Activated naive CD8-positive, alpha-beta T cell (primary cell): ENCODE measurements at regions not wholly inside any gene's neighbourhood (a gene's known extent, or its start where the extent isn't known, plus 50 kb on each side); places are given as distances from the start of the nearest gene placed in this dataset.
"Not testable (repeated sequence)": the region's sequence is repeated elsewhere in the genome, so short reads cannot be mapped to it uniquely, and the experiment has no call there.

Experiments
- H3K27ac Mint-ChIP-seq: one replicate; pipeline ENCODE4 v1.8.0; 2021; ENCODE audit warnings: mixed read lengths
- H3K27me3 Mint-ChIP-seq: one replicate; pipeline ENCODE4 v1.8.0; 2021; ENCODE audit warnings: mixed read lengths
- H3K36me3 Mint-ChIP-seq: one replicate; pipeline ENCODE4 v1.8.0; 2021; ENCODE audit warnings: mixed read lengths
- H3K4me1 Mint-ChIP-seq: one replicate; pipeline ENCODE4 v1.8.0; 2021; ENCODE audit warnings: low read depth, mixed read lengths
- H3K4me3 Mint-ChIP-seq: one replicate; pipeline ENCODE4 v1.8.0; 2021; ENCODE audit warnings: mild to moderate bottlenecking, mixed read lengths
- H3K9me3 Mint-ChIP-seq: one replicate; pipeline ENCODE4 v1.8.0; 2021; ENCODE audit warnings: low read depth, mixed read lengths

DNA sequence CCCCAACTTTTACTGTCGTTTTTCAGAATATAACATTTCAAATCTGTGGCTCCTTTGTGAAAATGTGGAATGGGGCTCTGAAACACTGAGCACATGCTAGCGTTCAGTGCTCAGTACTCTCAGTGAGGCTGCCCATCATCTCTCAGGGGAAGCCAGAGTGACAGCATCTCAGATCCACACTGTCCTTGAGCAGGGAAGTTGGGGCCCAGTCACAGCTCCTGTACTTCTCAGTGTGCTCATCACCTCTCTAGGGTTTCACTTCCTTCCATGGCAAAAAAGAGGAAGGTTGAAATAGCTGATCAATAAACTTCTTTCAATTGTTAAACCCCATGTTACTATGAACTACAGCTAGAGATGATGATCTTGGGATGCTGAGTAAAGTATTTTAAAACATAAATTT is 565.9 kb upstream of the SPRY2 start:
- Mint-ChIP-seq H3K4me1 (no peaks in the 10 kb centered on the region), H3K36me3 (no peaks in the 10 kb centered on the region), H3K9me3 (no peaks in the 10 kb centered on the region), H3K4me3 (no peak overlapping the region), H3K27ac (no peak overlapping the region), H3K27me3 (no peaks in the 10 kb centered on the region)

DNA sequence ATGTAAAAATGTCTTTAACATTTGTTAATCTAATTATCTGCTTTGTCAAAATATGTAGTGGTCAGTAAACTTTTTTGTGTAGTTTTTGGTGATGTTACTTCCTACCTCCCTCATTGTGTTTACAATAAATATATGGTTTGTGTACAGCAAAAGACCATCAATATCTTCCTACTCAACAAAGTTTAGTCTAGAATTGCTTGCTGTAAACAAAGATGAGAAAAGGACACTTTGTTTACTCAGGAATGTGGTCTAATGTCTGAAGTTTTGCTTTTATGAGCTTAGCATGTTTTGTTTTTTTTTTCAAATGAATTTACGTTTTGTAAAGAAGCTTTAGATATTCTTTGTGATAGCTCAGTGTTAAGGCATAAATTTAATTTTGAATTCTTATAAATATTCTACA is 563.5 kb upstream of the SPRY2 start:
- Mint-ChIP-seq H3K9me3 (no peaks in the 10 kb centered on the region), H3K4me1 (no peaks in the 10 kb centered on the region), H3K27ac (no peak overlapping the region), H3K36me3 (no peaks in the 10 kb centered on the region), H3K4me3 (no peak overlapping the region), H3K27me3 (no peaks in the 10 kb centered on the region)

- no peaks in the 10 kb centered on the region for H3K36me3 Mint-ChIP-seq
- H3K27ac Mint-ChIP-seq: no peak overlapping the region
- H3K4me1 Mint-ChIP-seq: no peaks in the 10 kb centered on the region
- no peaks in the 10 kb centered on the region for H3K9me3 Mint-ChIP-seq
- H3K27me3 Mint-ChIP-seq: no peaks in the 10 kb centered on the region
- H3K4me3 Mint-ChIP-seq: no peak overlapping the region
Observed at GRCh38 chr13:80903911-80904310, 563.0 kb upstream of the SPRY2 start.

GRCh38 chr13:80901530-80901929 is 560.6 kb upstream of the SPRY2 start:
- Mint-ChIP-seq H3K27me3 (no peaks in the 10 kb centered on the region), H3K36me3 (no peaks in the 10 kb centered on the region), H3K27ac (no peak overlapping the region), H3K9me3 (no peaks in the 10 kb centered on the region), H3K4me1 (no peaks in the 10 kb centered on the region), H3K4me3 (no peak overlapping the region)

- H3K27me3 Mint-ChIP-seq: no peaks in the 10 kb centered on the region
- H3K4me3 Mint-ChIP-seq: no peak overlapping the region
- no peaks in the 10 kb centered on the region for H3K9me3 Mint-ChIP-seq
- H3K27ac Mint-ChIP-seq: no peak overlapping the region
- no peaks in the 10 kb centered on the region for H3K4me1 Mint-ChIP-seq
- no peaks in the 10 kb centered on the region for H3K36me3 Mint-ChIP-seq
Observed at GRCh38 chr13:80901111-80901510, 560.2 kb upstream of the SPRY2 start.

DNA sequence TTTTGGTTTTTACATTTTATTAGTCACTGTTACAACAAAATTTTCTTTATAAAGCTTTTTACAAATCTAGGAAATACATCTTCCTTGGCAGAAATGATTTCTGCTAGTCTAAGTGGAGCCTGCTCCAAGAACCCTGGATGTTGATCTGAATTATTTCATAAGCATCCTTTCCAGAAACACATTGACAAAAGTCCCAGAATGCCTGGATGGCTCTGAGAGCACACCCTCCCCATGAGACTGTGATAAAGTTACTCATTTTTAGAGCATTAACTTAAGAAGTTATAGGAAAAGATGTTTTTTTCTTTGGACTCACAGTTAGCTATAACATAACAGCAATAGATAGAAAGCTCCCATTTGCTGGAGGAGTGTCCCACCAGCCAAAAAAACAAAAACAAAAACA is 559.6 kb upstream of the SPRY2 start:
- no peak overlapping the region for H3K4me3 Mint-ChIP-seq
- no peaks in the 10 kb centered on the region for H3K36me3 Mint-ChIP-seq
- H3K27me3 Mint-ChIP-seq: no peaks in the 10 kb centered on the region
- H3K9me3 Mint-ChIP-seq: no peaks in the 10 kb centered on the region
- H3K27ac Mint-ChIP-seq: no peak overlapping the region
- H3K4me1 Mint-ChIP-seq: no peaks in the 10 kb centered on the region

GRCh38 chr13:80897641-80898040 is 556.7 kb upstream of the SPRY2 start:
- H3K4me3 Mint-ChIP-seq, H3K4me1 Mint-ChIP-seq, H3K36me3 Mint-ChIP-seq, H3K27ac Mint-ChIP-seq, H3K27me3 Mint-ChIP-seq, H3K9me3 Mint-ChIP-seq: not testable (repeated sequence)

- Mint-ChIP-seq H3K27ac (no peak overlapping the region), H3K36me3 (no peaks in the 10 kb centered on the region), H3K9me3 (no peaks in the 10 kb centered on the region), H3K4me3 (no peak overlapping the region), H3K27me3 (no peaks in the 10 kb centered on the region), H3K4me1 (no peaks in the 10 kb centered on the region)
Observed at GRCh38 chr13:80894917-80895316, 554.0 kb upstream of the SPRY2 start.

- H3K9me3 Mint-ChIP-seq: peaks cover 10% of the 10 kb centered on the region
- no peak overlapping the region for H3K27ac Mint-ChIP-seq
- H3K27me3 Mint-ChIP-seq: no peaks in the 10 kb centered on the region
- no peak overlapping the region for H3K4me3 Mint-ChIP-seq
- H3K36me3 Mint-ChIP-seq: no peaks in the 10 kb centered on the region
- no peaks in the 10 kb centered on the region for H3K4me1 Mint-ChIP-seq
Observed at GRCh38 chr13:80889829-80890228, 548.9 kb upstream of the SPRY2 start.

GRCh38 chr13:80888390-80888789 is 547.5 kb upstream of the SPRY2 start:
- no peak overlapping the region for H3K4me3 Mint-ChIP-seq
- H3K27me3 Mint-ChIP-seq: no peaks in the 10 kb centered on the region
- no peaks in the 10 kb centered on the region for H3K36me3 Mint-ChIP-seq
- peaks cover 10% of the 10 kb centered on the region for H3K9me3 Mint-ChIP-seq
- no peak overlapping the region for H3K27ac Mint-ChIP-seq
- no peaks in the 10 kb centered on the region for H3K4me1 Mint-ChIP-seq

- Mint-ChIP-seq H3K27ac (no peak overlapping the region), H3K36me3 (no peaks in the 10 kb centered on the region), H3K9me3 (peaks cover 14% of the 10 kb centered on the region), H3K4me1 (no peaks in the 10 kb centered on the region), H3K27me3 (no peaks in the 10 kb centered on the region), H3K4me3 (no peak overlapping the region)
Observed at GRCh38 chr13:80884056-80884785, 543.3 kb upstream of the SPRY2 start.

DNA sequence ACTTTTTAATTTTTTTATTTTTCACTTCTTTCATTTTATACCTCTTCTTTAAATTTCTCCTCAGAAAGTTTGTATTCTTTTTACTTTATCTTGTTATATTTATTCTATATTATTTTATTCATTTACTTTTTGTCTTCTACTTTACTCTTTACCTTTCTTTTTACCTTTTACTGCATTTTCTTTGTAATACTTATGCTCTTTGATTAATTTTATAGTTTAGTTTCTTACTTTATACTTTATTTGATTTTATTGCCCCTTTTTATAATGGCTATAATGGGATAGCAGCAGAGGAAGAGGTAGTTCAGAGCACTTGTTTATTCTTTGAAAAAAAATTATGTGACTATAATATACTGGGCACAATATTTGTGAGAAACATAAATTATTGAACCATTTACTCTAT is 542.6 kb upstream of the SPRY2 start:
- no peak overlapping the region for H3K27ac Mint-ChIP-seq
- H3K9me3 Mint-ChIP-seq: peaks cover 14% of the 10 kb centered on the region
- no peaks in the 10 kb centered on the region for H3K4me1 Mint-ChIP-seq
- H3K4me3 Mint-ChIP-seq: no peak overlapping the region
- no peaks in the 10 kb centered on the region for H3K27me3 Mint-ChIP-seq
- H3K36me3 Mint-ChIP-seq: no peaks in the 10 kb centered on the region

GRCh38 chr13:80881942-80882445 is 541.1 kb upstream of the SPRY2 start:
- H3K36me3 Mint-ChIP-seq: no peaks in the 10 kb centered on the region
- no peak overlapping the region for H3K27ac Mint-ChIP-seq
- no peak overlapping the region for H3K4me3 Mint-ChIP-seq
- no peaks in the 10 kb centered on the region for H3K4me1 Mint-ChIP-seq
- H3K27me3 Mint-ChIP-seq: no peaks in the 10 kb centered on the region
- peaks cover 10% of the 10 kb centered on the region for H3K9me3 Mint-ChIP-seq

GRCh38 chr13:80881495-80881894 is 540.6 kb upstream of the SPRY2 start:
- peaks cover 10% of the 10 kb centered on the region for H3K9me3 Mint-ChIP-seq
- H3K4me3 Mint-ChIP-seq: no peak overlapping the region
- H3K4me1 Mint-ChIP-seq: no peaks in the 10 kb centered on the region
- H3K27me3 Mint-ChIP-seq: no peaks in the 10 kb centered on the region
- H3K36me3 Mint-ChIP-seq: no peaks in the 10 kb centered on the region
- H3K27ac Mint-ChIP-seq: no peak overlapping the region

DNA sequence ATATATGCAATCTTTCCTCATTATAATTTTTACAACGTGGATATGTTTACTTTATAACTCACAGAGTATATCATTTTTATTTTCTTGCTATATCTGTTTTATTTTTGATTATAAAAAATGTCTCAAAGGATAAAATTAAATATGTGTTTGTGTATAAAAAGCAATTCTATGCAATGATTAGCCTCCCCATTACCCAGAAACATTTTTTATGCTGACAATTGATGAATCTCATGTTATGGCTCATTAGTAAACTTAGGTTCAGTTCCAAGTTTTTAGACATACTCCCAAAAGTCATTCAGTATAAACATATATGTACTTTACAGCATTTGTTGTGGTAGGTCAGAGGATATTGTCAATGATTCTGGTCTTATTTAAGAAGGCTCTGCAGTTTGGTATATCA is 540.1 kb upstream of the SPRY2 start:
- Mint-ChIP-seq H3K4me3 (no peak overlapping the region), H3K27ac (no peak overlapping the region), H3K27me3 (no peaks in the 10 kb centered on the region), H3K4me1 (no peaks in the 10 kb centered on the region), H3K36me3 (no peaks in the 10 kb centered on the region), H3K9me3 (peaks cover 9% of the 10 kb centered on the region)

GRCh38 chr13:80877944-80878241 is 537.0 kb upstream of the SPRY2 start:
- Mint-ChIP-seq H3K27me3 (no peaks in the 10 kb centered on the region), H3K36me3 (no peaks in the 10 kb centered on the region), H3K4me3 (no peak overlapping the region), H3K4me1 (no peaks in the 10 kb centered on the region), H3K27ac (no peak overlapping the region), H3K9me3 (peaks cover 4% of the 10 kb centered on the region)
